HG02943 (cell line): ENCODE measurements at regions not wholly inside any gene's neighbourhood (a gene's known extent, or its start where the extent isn't known, plus 50 kb on each side); places are given as distances from the start of the nearest gene placed in this dataset.

Experiments
- ATAC-seq: cut with Tn5 transposase; IDR thresholded peaks from one replicate; pipeline ENCODE4 v1.9.1; 2021; ENCODE audit warnings: mild to moderate bottlenecking, low read depth, moderate library complexity; ENCODE audit not compliant: unreplicated experiment

DNA sequence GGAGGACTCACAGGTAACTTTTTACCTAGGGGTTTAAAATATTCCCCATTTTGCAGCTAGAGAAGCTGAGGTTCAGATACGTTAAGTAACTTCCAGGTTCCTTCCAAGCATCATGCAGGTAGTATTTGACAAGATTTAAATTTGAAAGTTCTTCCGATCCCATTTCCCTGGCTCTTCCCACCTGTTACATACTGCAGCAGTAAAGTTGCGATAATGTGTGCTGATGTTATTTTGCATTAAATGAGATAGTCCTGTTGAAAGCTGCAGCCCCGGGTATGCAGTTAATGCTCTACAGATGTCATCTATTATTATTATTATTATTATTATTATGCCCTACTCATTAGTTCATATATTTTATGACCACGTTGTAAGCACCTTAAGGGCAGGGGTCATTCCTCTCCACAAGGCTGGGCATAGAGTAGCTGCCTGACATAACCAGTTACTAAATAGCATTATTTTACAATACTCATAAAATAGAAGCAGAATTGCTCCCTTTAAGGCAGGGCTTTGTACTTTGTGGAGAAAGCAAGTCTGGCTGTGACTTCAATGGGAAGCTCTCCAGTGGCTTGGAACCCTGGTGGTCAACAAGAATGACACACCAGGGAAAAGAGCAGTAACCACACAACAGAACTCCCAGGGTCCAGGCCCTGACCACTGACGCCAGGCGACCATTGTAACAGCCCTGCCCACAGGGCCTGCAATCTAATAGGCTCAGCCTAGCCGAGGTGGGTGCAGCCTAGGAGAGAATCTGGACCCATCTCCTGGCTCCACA lies 90.8 kb upstream of the CALM2 start:
- no peak for ATAC-seq

DNA sequence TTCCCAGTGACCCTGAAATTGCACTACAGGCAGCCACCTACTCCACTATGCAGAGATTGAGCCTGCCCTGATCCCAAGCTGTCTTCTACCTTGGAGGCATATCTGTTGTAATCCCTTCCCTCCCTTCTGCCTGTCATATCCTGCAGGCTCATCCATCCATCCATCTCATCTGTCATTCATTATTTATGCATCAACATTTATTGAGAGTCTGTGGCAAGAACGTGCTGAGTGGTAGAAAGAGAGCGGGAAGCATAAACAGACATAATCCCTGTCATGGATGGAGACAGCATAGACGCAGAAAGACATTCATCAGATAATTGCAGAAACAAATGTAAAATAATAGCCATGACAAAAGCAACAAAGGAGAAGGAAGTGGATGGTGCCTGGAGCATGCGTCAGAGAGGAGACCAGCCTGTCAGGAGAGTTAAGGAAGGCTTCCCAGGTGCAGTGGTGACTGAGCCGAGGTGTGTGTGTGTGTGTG lies 89.5 kb upstream of the CALM2 start:
- ATAC-seq, result no peak

DNA sequence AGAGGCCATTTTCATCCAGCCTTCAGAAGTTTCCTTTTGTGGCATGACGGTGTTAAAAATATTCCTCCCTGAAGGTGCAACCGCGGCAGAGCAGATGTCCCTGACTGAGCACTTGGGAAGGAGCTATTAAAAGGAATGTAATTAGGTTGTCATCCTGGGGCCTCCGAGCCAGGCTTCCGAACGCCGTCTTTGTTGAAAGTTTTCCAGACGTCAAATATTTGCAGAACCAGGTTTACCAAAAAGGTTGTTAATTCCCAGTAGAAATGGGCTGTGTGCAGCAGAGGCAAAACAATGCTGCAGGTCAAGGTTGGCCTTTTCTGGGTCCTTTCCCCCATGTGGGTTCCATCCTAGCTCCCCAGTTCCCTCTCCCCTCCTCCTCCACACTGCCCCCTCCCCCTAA lies 88.8 kb upstream of the CALM2 start:
- no peak for ATAC-seq

DNA sequence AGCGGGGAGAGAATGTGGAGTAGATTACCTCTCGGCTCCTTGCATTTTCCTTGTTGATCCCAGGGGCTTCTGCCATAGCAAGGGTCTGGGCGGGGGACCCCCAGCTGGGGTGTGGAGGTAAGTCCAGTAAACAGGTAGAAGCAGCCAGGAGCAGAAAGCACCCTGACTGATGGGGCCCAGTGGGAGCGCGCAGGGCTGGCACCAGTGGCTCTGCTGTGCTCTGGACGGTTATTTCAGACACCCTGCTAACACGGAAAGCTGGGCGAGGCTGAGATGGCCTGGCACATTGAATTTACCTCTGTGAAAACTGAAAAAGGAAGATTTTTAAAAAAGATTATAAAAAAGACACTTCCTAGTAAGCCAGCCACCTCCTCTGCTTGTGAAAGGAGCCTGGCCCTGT lies 88.4 kb upstream of the CALM2 start:
- ATAC-seq, result no peak

GRCh38 chr2:47264143-47264542 lies 87.8 kb upstream of the CALM2 start:
- ATAC-seq, result no peak

GRCh38 chr2:47262657-47263056 lies 86.3 kb upstream of the CALM2 start:
- ATAC-seq, result no peak

DNA sequence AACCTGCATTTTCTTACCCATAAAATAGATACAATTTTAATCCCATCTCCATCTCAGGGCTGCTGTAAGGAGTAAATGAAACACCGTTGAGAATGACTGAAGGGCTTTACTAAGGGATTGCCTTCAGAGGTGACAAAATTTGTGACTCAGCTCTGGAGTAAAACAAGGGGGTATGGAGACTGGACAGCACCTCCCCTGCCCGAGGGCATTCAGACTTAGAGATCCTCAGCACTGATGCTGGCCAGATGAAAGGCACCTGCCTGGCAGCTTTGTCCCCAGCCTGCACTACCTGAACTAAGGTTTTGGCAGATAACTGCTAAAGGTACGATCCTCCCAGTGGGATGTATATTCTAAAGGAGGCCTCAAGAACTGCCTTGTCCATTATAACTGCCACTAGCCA lies 84.7 kb upstream of the CALM2 start:
- ATAC-seq, result no peak

DNA sequence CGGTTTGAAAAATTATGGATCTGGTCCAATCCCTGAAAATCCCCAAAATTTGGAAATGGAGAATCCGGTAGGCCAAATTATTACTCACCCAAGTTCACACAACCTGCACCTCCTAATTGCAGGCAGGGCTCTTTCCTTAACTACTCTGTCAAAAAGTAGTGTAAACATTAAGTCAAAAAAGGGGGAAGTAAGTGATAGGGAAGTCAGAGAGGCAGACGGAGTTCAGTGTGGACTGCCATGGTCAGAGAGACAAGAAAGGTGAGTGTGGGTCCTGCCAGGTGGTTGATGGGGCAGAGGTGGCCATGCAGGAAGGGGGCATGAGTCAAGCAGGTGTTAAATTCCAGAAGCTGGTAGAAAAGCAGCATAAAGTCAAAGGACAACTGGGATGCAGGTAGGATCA lies 83.5 kb upstream of the CALM2 start:
- no peak for ATAC-seq

GRCh38 chr2:47257946-47258348 lies 81.6 kb upstream of the CALM2 start:
- ATAC-seq, result no peak

GRCh38 chr2:47256416-47257087 lies 80.2 kb upstream of the CALM2 start:
- no peak for ATAC-seq

DNA sequence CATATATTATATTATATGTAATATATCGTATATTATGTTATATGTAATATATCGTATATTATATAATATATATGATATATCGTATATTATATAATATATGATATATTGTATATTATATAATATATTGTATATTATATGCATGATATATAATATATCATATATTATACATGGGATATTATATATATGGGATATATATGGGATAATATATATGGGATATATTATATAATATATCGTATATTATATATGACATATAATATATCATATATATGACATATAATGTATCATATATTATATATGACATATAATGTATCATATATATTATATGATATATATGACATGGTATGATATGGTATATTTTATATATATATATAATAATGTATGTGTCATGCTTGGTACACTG lies 79.5 kb upstream of the CALM2 start:
- ATAC-seq, result no peak

DNA sequence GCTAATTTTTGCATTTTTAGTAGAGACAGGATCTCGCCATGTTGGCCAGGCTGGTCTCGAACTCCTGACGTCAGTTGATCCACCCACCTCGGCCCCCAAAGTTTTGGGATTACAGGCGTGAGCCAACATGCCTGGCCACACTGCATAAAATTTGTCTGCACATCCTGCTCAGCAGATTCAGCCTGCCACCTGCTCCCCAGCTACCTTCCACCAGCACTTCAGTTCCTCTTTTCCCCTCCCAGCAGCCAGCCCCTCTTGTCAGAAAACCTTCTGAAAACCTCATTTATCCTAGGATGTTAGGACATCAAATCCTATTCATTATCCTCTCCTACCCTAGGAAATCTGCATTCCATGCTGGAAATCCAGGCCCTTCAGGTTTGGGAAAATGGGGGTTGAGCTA lies 78.2 kb upstream of the CALM2 start:
- ATAC-seq, result no peak

GRCh38 chr2:47253447-47253846 lies 77.1 kb upstream of the CALM2 start:
- ATAC-seq, result no peak

DNA sequence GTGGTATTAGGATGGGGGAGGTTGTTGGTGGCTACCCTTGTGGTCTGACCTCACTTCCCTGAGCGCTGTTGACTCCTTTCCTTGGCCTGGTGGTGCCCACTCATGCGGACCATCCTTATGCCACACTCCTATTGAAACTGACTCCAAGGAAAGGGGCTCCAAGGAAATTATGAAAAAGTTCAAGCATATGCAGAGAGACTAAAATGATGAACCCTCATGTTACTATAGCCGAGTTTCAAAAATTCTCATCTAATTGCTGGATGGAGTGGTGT lies 75.0 kb upstream of the CALM2 start:
- no peak for ATAC-seq

DNA sequence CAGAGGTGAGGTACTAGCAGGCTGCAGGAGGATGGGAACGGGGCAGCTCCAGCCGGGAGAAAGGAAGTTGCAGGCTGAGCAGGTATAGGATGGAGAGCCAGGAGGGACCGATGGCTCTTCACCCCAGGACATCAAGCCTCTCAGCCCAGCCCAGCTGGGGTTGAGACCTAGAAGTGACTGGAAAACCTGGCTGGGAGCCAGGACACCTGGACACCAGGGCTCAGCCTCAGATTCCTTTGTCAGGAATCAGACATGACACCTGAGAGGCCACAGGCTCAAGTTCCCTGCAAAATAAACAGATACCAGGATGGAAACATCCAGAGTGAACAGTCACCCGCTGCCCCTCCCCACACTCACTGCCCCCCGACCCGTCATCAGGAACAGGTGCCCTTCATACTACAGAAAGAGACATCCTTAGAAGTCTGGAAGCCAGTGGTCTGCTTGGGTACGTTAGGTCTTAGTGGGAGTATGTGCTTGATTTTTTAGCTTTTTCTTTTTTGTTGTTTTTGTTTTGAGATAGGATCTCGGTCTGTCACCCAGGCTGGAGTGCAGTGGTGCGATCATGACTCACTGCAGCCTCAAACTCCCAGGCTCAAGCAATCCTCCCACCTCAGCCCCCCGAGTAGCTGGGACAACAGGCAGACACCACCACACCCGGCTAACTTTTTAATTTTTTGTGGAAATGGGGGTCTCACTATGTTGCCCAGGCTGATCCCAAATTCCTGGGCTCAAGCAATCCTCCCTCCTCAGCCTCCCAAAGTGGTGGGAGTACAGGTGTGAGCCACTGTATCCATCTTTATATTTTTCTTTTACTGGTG lies 74.5 kb upstream of the CALM2 start:
- ATAC-seq, result no peak

- no peak for ATAC-seq
Measured at GRCh38 chr2:47249931-47250330, 73.6 kb upstream of the CALM2 start.

DNA sequence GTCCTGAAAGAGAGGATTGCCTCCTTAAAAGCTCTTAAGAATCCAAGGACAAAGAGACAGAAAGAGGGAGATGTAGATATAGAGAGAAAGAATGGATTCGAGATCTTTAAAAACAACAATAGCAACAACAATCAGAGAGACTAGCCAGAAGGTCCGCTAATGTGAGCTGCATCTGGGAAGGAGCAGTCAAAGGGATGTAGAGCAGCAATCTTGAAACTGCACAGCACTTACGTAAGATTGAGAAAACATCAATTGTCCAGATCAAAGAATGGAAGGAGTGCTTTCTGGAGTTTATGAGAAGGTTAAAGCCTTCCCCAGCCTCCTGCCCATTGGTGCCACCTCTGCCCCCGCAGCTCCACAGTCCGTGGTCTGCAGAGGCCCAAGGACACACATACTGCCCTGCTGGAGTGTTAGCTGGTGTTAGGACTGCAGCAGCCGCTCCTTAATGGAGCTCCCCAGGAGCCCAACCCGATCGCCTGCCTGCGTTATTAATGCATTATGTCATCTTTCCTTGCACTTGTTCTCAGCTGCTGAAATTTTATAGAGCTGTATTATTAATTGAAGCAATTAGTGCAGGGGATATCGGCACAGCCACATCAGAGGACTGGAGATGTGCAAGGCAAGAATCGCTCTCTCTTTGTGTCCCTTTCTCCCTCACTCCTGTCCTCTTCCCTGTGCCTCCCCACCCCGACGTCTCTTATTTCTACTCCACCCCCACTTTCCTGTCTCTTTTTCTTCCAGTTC lies 73.0 kb upstream of the CALM2 start:
- no peak for ATAC-seq

DNA sequence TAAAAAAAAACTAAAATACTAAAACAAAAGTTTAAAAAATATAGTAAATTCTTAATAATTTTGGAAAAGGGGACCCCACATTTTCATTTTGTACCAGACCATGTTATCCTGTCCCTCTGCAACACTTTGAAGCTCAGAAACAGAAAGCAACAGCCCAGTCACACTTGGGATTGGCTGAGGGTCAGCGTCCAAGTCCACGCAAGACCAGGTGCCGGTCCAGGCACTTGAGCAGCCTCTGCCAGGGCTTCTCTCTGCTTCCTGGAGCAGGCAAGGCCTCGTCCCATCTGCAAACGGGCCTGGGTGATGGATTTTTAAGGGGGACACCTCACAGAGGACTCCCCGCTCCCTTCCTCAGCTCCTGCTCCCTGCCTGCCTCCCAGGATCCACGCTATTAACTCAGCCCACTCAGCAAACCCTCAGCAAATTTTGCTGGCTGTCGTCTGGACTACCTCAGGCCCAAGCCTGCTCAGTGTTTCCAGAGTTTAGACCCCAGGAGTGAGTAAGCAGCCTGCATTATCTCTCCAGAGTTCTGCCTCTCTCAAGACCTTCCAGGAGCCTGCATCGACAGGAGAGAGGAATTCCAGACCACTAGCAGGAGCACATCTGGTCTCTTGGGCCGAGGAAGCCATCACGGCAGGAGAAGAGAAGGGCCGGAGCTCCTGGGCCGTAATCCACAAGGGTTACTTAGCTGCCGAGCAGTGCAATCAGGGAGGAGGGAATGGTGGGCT lies 67.4 kb upstream of the CALM2 start:
- no peak for ATAC-seq

DNA sequence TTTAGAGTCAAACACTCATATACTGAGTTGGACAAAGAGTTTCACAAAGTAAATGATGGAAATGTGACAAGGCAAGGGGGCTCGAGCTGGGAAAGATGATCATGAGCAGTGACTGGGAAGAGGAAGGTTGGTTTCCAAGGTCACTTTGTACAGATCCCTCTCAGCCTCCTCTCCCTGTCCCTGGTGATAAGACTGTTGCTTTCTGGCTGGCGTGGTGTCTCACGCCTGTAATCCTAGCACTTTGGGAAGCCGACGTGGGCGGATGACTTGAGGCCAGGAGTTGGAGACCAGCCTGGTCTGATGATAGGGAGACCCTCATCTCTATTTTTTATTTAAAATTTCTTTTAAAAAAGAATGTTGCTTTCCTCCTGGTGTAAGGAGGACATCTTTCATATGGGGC lies 65.4 kb upstream of the CALM2 start:
- no peak for ATAC-seq
